Ovary (tissue), 7 donors: ENCODE measurements at regions not wholly inside any gene's neighbourhood (a gene's known extent, or its start where the extent isn't known, plus 50 kb on each side); places are given as distances from the start of the nearest gene placed in this dataset.

Experiments
- DNase-seq, 5 donors: peaks; one replicate each; pipeline ENCODE4 v3.0.0-alpha.2; 2019 to 2020
- H3K27ac ChIP-seq, 2 donors: fragments of 200-600 bp; one replicate each; pipeline versions ENCODE4 v1.5.1 to v1.8.0; 2019 to 2022
- H3K27me3 ChIP-seq: fragments of 200-600 bp; one replicate; pipeline ENCODE4 v1.8.0; 2022
- H3K36me3 ChIP-seq: fragments of 200-600 bp; sonication (generic); one replicate; pipeline ENCODE4 v1.5.1; 2019
- H3K4me1 ChIP-seq: one replicate; pipeline ENCODE4 v1.8.1; 2013; ENCODE audit warnings: mild to moderate bottlenecking, moderate library complexity; ENCODE audit not compliant: insufficient read depth
- H3K4me3 ChIP-seq: fragments of 200-600 bp; sonication (generic); one replicate; pipeline ENCODE4 v1.5.1; 2017
- H3K9me3 ChIP-seq, 2 donors: fragments of 200-600 bp in 1 of 2; sonication (generic) in 1 of 2; one replicate each; pipeline versions ENCODE4 v1.5.1 to v1.8.1; 2013 to 2019; ENCODE audit warnings: mild to moderate bottlenecking in 1 of 2, moderate library complexity in 1 of 2
- EP300 ChIP-seq: sonication (generic); formaldehyde crosslinking; IDR thresholded peaks from one replicate; pipeline ENCODE4 v1.6.1; 2017; ENCODE audit warnings: antibody characterized with exemption
- POLR2A ChIP-seq: fragments of 450-650 bp; IDR thresholded peaks from one replicate; pipeline ENCODE4 v1.6.1; 2017; ENCODE audit warnings: antibody characterized with exemption, mild to moderate bottlenecking, moderate library complexity
- WGBS, 3 donors: extraction: QIAGEN DNeasy Blood & Tissue Kit in 1 of 3; methylation state at CpG; one replicate each; pipeline versions ENCODE4 v1.1.5 to v1.1.7; 2013 to 2017; 5-methylcytosine and 5-hydroxymethylcytosine counted together
- intact Hi-C, 4 donors: fragments of 100-400 bp; cut with DNase I; formaldehyde crosslinking; loops; one replicate each; pipeline versions ENCODE4 v1.11.0 to v1.15.1; 2022 to 2023
- TF ChIP-seq, protein P1 (sequence below), 3 donors: fragments of 450-650 bp in 2 of 3; fragments of 200-600 bp in 1 of 3; IDR thresholded peaks; one replicate each; pipeline versions ENCODE4 v1.5.1 to v1.8.0; 2016 to 2022; ENCODE audit warnings: antibody characterized with exemption in 3 of 3, mild to moderate bottlenecking in 1 of 3
- donor health status: DM: no; HTN: no; CAD: no; lungs with moderate emphysema.
- donor health status: DM: no; HTN: no; CAD: no.
- donor health status: Bipolar disorder and iron deficiency.
- donor health status: DM: no; HTN: no; CAD: no.
- donor health status: DM: yes; HTN: yes; CAD: no.

DNA sequence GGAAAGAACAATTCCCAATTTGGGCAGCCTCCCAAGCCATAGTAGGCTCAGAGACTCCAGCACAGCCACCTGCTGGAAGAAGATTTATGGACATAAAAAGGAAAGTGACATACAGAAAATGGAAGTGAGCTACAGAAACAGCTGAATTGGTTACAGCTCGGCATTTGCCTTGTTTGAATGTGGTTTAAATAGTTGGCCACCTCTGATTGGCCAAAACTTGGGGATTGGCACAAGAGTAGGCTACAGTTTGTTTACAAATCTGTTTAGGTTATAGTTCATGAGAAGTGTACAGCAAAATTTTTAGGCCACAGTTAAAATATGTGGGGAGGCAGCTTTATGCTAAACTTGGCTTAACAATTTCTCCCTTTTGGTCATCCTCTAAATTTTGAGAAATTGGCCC, 150.4 kb downstream of the MAGEC1 start:
- 63 to 73% (median 67%) methylated on average over 1 of the region's 1 CpG for WGBS, 3 donors
- intact Hi-C loops = no loop called here

DNA sequence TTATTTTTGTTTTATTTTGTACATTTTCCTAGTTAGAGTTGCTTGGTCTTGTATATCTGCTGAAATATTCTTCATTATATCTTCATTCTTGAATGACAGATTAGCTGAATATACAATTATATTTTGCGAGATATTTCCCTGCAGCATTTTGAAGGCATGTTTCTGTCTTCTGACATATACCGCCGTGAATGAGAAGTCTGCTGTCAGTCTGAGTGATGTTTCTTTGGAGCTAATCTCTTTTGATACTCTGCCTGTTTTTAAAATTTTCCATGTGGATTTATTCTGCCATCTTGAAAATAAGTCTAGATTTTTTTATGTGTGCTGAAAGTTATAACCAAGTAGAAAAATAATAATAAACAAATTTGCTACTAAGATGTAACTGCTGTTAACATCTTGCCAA, 148.5 kb downstream of the MAGEC1 start:
- H3K4me3 ChIP-seq = no peak overlapping the region
- 89 to 94% (median 89%) methylated on average over 3 of the region's 3 CpGs for WGBS, 3 donors
- no peaks in the 10 kb centered on the region for H3K36me3 ChIP-seq
- intact Hi-C loops = no loop called here
- TF ChIP-seq POLR2A (no peak), EP300 (no peak)
- TF ChIP-seq, protein P1, sequence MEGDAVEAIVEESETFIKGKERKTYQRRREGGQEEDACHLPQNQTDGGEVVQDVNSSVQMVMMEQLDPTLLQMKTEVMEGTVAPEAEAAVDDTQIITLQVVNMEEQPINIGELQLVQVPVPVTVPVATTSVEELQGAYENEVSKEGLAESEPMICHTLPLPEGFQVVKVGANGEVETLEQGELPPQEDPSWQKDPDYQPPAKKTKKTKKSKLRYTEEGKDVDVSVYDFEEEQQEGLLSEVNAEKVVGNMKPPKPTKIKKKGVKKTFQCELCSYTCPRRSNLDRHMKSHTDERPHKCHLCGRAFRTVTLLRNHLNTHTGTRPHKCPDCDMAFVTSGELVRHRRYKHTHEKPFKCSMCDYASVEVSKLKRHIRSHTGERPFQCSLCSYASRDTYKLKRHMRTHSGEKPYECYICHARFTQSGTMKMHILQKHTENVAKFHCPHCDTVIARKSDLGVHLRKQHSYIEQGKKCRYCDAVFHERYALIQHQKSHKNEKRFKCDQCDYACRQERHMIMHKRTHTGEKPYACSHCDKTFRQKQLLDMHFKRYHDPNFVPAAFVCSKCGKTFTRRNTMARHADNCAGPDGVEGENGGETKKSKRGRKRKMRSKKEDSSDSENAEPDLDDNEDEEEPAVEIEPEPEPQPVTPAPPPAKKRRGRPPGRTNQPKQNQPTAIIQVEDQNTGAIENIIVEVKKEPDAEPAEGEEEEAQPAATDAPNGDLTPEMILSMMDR (IDR thresholded peaks at IDR 0.05) = no peak
- DNase-seq = no peak
- H3K4me1 ChIP-seq = no peaks in the 10 kb centered on the region
- no peaks in the 10 kb centered on the region for H3K9me3 ChIP-seq
- H3K27ac ChIP-seq = no peak overlapping the region
- H3K27me3 ChIP-seq = no peaks in the 10 kb centered on the region

More for the DNA sequence above, 150.4 kb downstream of the MAGEC1 start:
- H3K4me1 ChIP-seq = no peaks in the 10 kb centered on the region
- no peak overlapping the region for H3K4me3 ChIP-seq
- no peaks in the 10 kb centered on the region for H3K9me3 ChIP-seq
- no peaks in the 10 kb centered on the region for H3K27me3 ChIP-seq
- no peak overlapping the region for H3K27ac ChIP-seq
- no peaks in the 10 kb centered on the region for H3K36me3 ChIP-seq
- TF ChIP-seq, protein P1 (IDR thresholded peaks at IDR 0.05) = no peak
- TF ChIP-seq POLR2A (no peak), EP300 (no peak)
- DNase-seq = no peak

DNA sequence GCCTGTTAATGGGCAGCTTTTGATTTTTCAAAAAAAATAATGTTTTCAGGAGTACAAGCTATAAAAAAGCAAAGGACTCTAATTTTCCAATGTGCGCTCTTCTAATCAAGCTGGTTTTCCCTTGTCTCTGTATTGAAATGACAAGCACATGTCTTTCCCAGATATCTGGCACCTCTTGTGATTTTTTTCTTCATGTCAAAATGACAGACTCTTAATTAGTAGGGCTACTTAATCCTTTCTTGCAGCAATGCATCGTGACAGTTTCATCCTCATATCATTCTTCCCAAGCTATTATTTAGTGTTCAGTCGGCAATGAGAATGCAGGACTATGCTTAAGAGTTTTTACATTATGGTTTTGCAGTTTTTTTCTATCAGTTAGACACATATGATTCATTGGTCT, 139.5 kb downstream of the MAGEC1 start:
- no peaks in the 10 kb centered on the region for H3K4me1 ChIP-seq
- no peak for DNase-seq
- TF ChIP-seq EP300 (no peak), POLR2A (no peak)
- TF ChIP-seq, protein P1 (IDR thresholded peaks at IDR 0.05) = no peak
- no peak overlapping the region for H3K27ac ChIP-seq
- WGBS, 3 donors = 77 to 79% (median 78%) methylated on average over 3 of the region's 3 CpGs
- no peaks in the 10 kb centered on the region for H3K27me3 ChIP-seq
- H3K9me3 ChIP-seq = no peaks in the 10 kb centered on the region
- no peaks in the 10 kb centered on the region for H3K36me3 ChIP-seq
- intact Hi-C loops = no loop called here
- H3K4me3 ChIP-seq = no peak overlapping the region

DNA sequence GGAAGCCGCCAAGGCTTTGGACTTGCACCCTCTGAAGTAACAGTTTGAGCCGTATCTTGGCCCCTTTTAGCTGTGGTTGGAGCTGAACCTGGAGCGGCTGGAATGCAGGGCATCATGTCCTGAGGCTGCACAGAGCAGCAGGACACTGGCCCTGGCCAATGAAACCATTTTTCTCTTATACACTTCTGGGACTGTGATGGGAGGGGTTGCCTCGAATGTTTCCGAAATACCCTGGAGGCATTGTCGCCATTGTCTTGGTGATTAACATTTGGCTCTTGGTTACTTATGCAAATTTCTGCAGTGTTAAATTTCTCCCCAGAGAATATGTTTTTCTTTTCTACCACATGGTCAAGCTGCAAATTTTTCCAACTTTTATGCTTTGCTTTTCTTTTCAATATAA, 137.2 kb downstream of the MAGEC1 start:
- 81 to 85% (median 85%) methylated on average over 6 of the region's 6 CpGs for WGBS, 3 donors
- no peaks in the 10 kb centered on the region for H3K9me3 ChIP-seq
- intact Hi-C loops = no loop called here
- TF ChIP-seq, protein P1 (IDR thresholded peaks at IDR 0.05) = no peak
- TF ChIP-seq POLR2A (no peak), EP300 (no peak)
- H3K27ac ChIP-seq = no peak overlapping the region
- DNase-seq = no peak
- H3K4me3 ChIP-seq = no peak overlapping the region
- no peaks in the 10 kb centered on the region for H3K36me3 ChIP-seq
- no peaks in the 10 kb centered on the region for H3K4me1 ChIP-seq
- H3K27me3 ChIP-seq = no peaks in the 10 kb centered on the region

DNA sequence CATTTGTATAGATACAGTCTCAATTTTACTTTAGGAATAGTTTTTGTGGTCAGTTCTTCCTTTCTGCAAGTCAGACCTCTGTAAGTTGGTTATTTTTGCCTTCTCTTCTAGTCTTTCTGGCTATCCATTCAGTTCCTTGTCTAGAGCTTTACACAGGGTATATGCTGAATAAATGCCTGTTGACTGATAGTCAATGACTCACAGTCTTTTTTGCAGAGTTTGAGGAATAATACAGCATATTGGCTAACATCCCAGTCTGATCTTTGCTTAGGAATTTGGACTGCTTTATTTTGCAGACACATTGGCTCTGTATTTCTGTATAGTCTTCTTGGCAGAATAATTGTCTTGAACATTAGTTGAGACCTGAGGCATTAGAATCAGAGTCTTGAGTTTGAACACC, 132.4 kb downstream of the MAGEC1 start:
- TF ChIP-seq, protein P1 (IDR thresholded peaks at IDR 0.05) = no peak
- TF ChIP-seq EP300 (no peak), POLR2A (no peak)
- Histone ChIP-seq H3K9me3 (no peaks in the 10 kb centered on the region), H3K27ac (no peak overlapping the region), H3K4me1 (no peaks in the 10 kb centered on the region), H3K4me3 (no peak overlapping the region), H3K36me3 (no peaks in the 10 kb centered on the region), H3K27me3 (no peaks in the 10 kb centered on the region)
- intact Hi-C loops = no loop called here
- DNase-seq = no peak
